NT2/D1 (cell line): ENCODE measurements at regions not wholly inside any gene's neighbourhood (a gene's known extent, or its start where the extent isn't known, plus 50 kb on each side); places are given as distances from the start of the nearest gene placed in this dataset.

Source experiments
- DNase-seq: peaks from one replicate; pipeline ENCODE4 v3.0.0-alpha.2; 2011; ENCODE audit warnings: low read depth, low spot score
- H3K27me3 ChIP-seq: 2 replicates; pipeline ENCODE4 v1.6.0; 2011; ENCODE audit warnings: mild to moderate bottlenecking; ENCODE audit not compliant: insufficient read length, insufficient read depth
- H3K36me3 ChIP-seq: 2 replicates; pipeline ENCODE4 v1.6.1; 2011; ENCODE audit warnings: mild to moderate bottlenecking, low read length, mixed read lengths; ENCODE audit not compliant: insufficient read depth, insufficient read length
- H3K4me1 ChIP-seq: 2 replicates; pipeline ENCODE4 v1.5.1; 2011; ENCODE audit not compliant: insufficient read depth, insufficient read length
- H3K4me3 ChIP-seq: 2 replicates; pipeline ENCODE4 v1.5.1; 2011; ENCODE audit warnings: low read depth; ENCODE audit not compliant: insufficient read length
- H3K9ac ChIP-seq: 2 replicates; pipeline ENCODE4 v1.6.0; 2011; ENCODE audit warnings: low read depth; ENCODE audit not compliant: insufficient read length
- H3K9me3 ChIP-seq: 2 replicates; pipeline ENCODE4 v1.5.1; 2011; ENCODE audit warnings: mild to moderate bottlenecking, low read length; ENCODE audit not compliant: insufficient read depth
- SUZ12 ChIP-seq: IDR thresholded peaks from 2 replicates; pipeline ENCODE4 v1.6.1; 2011; ENCODE audit not compliant: insufficient read length, insufficient read depth; ENCODE audit errors: extremely low read depth
- YY1 ChIP-seq: IDR thresholded peaks from 2 replicates; pipeline ENCODE4 v1.6.1; 2011; ENCODE audit not compliant: insufficient read length, insufficient read depth
- ZNF274 ChIP-seq: IDR thresholded peaks from 2 replicates; pipeline ENCODE4 v1.6.1; 2011; ENCODE audit warnings: mild to moderate bottlenecking, low read depth, low read length

GRCh38 chr10:53276797-53277196 is 504.2 kb upstream of the MBL2 start:
- Histone ChIP-seq H3K9ac (no peak overlapping the region), H3K4me1 (no peaks in the 10 kb centered on the region), H3K27me3 (no peaks in the 10 kb centered on the region), H3K36me3 (no peaks in the 10 kb centered on the region), H3K4me3 (no peak overlapping the region), H3K9me3 (no peaks in the 10 kb centered on the region)
- no peak for DNase-seq
- TF ChIP-seq YY1 (no peak), SUZ12 (no peak), ZNF274 (no peak)

GRCh38 chr10:53269482-53269881 is 496.9 kb upstream of the MBL2 start:
- Histone ChIP-seq H3K9me3 (no peaks in the 10 kb centered on the region), H3K4me3 (no peak overlapping the region), H3K36me3 (no peaks in the 10 kb centered on the region), H3K4me1 (no peaks in the 10 kb centered on the region), H3K9ac (no peak overlapping the region), H3K27me3 (no peaks in the 10 kb centered on the region)
- no peak for TF ChIP-seq ZNF274
- TF ChIP-seq YY1: no peak
- TF ChIP-seq SUZ12: no peak
- no peak for DNase-seq

- no peak overlapping the region for H3K4me3 ChIP-seq
- no peaks in the 10 kb centered on the region for H3K4me1 ChIP-seq
- TF ChIP-seq YY1 (no peak), SUZ12 (no peak), ZNF274 (no peak)
- peaks cover 7% of the 10 kb centered on the region; the same call in 1 of the 2 replicates for H3K9me3 ChIP-seq
- DNase-seq: no peak
- no peaks in the 10 kb centered on the region for H3K27me3 ChIP-seq
- no peak overlapping the region for H3K9ac ChIP-seq
- H3K36me3 ChIP-seq: no peaks in the 10 kb centered on the region
These were observed 487.6 kb upstream of the MBL2 start for GRCh38 chr10:53260213-53260612.

GRCh38 chr10:53256623-53257022 is 484.0 kb upstream of the MBL2 start:
- H3K9me3 ChIP-seq: peaks cover 39% of the 10 kb centered on the region
- H3K9ac ChIP-seq: no peak overlapping the region
- H3K36me3 ChIP-seq: no peaks in the 10 kb centered on the region
- H3K27me3 ChIP-seq: no peaks in the 10 kb centered on the region
- no peak for TF ChIP-seq YY1
- no peak for TF ChIP-seq ZNF274
- no peak for TF ChIP-seq SUZ12
- H3K4me3 ChIP-seq: no peak overlapping the region
- H3K4me1 ChIP-seq: no peaks in the 10 kb centered on the region
- no peak for DNase-seq

- DNase-seq: no peak
- TF ChIP-seq YY1: no peak
- TF ChIP-seq ZNF274: no peak
- no peak for TF ChIP-seq SUZ12
- no peaks in the 10 kb centered on the region for H3K4me1 ChIP-seq
These were observed 483.1 kb upstream of the MBL2 start for GRCh38 chr10:53255661-53256205.

GRCh38 chr10:53253221-53253620 is 480.6 kb upstream of the MBL2 start:
- Histone ChIP-seq H3K9ac (no peak overlapping the region), H3K27me3 (no peaks in the 10 kb centered on the region), H3K36me3 (no peaks in the 10 kb centered on the region), H3K4me1 (no peaks in the 10 kb centered on the region), H3K4me3 (no peak overlapping the region), H3K9me3 (peaks cover 39% of the 10 kb centered on the region)
- TF ChIP-seq SUZ12: no peak
- TF ChIP-seq YY1: no peak
- TF ChIP-seq ZNF274: no peak
- DNase-seq: no peak

More at GRCh38 chr10:53255661-53256205, 483.1 kb upstream of the MBL2 start:
- no peak overlapping the region for H3K4me3 ChIP-seq
- peaks cover 39% of the 10 kb centered on the region for H3K9me3 ChIP-seq
- H3K36me3 ChIP-seq: no peaks in the 10 kb centered on the region
- no peak overlapping the region for H3K9ac ChIP-seq
- H3K27me3 ChIP-seq: no peaks in the 10 kb centered on the region

- H3K36me3 ChIP-seq: no peaks in the 10 kb centered on the region
- H3K4me3 ChIP-seq: no peak overlapping the region
- no peaks in the 10 kb centered on the region for H3K9me3 ChIP-seq
- no peak overlapping the region for H3K9ac ChIP-seq
- H3K27me3 ChIP-seq: no peaks in the 10 kb centered on the region
- H3K4me1 ChIP-seq: no peaks in the 10 kb centered on the region
- no peak for DNase-seq
- TF ChIP-seq ZNF274 (no peak), YY1 (no peak), SUZ12 (no peak)
These were observed 467.3 kb upstream of the MBL2 start for GRCh38 chr10:53239873-53240272.

GRCh38 chr10:53236941-53237340 is 464.4 kb upstream of the MBL2 start:
- no peaks in the 10 kb centered on the region for H3K4me1 ChIP-seq
- H3K27me3 ChIP-seq: no peaks in the 10 kb centered on the region
- no peaks in the 10 kb centered on the region for H3K9me3 ChIP-seq
- no peak overlapping the region for H3K9ac ChIP-seq
- H3K4me3 ChIP-seq: no peak overlapping the region
- TF ChIP-seq SUZ12 (no peak), YY1 (no peak), ZNF274 (no peak)
- no peak for DNase-seq
- H3K36me3 ChIP-seq: no peaks in the 10 kb centered on the region
